ENCODE measurements at regions not wholly inside any gene's neighbourhood (a gene's known extent, or its start where the extent isn't known, plus 50 kb on each side); places are given as distances from the start of the nearest gene placed in this dataset.
"Not testable (repeated sequence)": the region's sequence is repeated elsewhere in the genome, so short reads cannot be mapped to it uniquely, and the experiment has no call there.

DNA sequence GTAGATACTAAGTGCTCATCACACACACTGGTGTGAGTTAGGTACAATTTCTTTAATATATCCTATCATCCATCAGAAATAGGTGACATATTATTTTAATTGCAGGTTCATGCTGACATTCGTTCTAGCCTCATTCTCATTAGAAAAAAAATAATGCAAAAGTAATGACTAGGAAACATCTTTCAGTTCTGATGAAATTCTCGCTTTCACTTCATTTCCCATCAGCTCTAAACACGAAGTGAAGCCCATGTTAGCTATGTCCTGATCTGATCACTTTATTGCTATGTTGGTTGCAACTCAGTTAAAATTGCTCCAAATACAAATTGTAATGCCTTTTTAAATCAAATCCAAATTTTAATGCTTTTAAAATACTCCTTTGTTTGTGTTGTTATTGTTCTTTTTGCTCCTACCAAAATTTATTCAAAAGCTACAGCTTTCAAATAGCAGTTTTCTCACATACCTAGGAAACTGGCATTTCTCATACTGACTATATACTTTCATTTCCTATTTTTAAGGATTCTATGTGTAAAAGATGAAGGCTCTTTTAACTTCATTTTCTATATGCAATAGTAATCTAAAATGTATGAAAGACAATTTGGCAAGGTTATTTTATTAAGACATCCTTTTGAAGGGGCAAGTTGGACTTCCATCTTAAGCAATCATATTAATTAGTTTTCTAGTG is 1237.8 kb upstream of the ACO1 start:
- no peak for DNase-seq (ENCODE audit: low read depth in 2 of 2)

- DNase-seq (ENCODE audit: low read depth in 2 of 2) = no peak
These were observed 1231.1 kb upstream of the ACO1 start for GRCh38 chr9:31153250-31153840.

DNA sequence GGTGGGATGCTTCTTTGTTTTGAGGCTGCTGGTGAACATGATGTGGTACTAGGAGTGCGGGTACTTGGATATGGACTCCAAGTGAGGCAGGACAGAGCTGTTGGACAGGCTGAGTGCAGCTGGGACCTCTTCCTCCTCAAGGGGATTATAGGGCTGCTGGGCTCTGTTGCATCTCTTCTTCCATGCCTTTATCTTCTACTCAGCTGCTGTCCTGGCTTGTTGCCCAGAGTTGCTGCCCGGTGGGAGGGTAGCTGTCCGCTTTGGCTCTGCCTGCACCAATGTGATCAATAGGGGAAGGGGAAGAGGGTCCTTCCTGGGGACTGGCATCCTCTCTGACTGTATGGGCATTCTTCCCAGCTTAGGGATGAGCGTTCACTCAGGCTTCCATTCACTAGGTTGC is 1217.9 kb upstream of the ACO1 start:
- no peak for DNase-seq (ENCODE audit: low read depth in 2 of 2)

- DNase-seq (ENCODE audit: low read depth in 2 of 2) = no peak
These were observed 1216.3 kb upstream of the ACO1 start for GRCh38 chr9:31168161-31168560.

DNA sequence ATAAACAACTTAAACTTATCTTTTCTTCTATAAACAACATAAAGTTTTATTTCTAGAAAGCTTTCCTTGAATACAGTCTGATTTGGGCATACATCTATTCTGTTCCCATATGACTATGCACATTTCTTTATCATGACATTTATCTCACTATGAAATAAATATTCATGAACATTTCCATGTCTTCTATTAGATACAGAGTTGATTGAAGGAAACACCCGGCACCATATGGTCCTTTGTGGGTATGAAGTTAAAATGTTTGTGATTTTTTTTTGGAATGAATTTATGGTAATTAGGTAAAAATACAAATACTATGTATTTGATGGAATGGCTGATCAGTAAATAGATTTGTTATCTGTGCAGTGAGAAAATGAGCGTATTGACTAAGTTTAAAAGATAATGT is 1209.8 kb upstream of the ACO1 start:
- no peak for DNase-seq (ENCODE audit: low read depth in 2 of 2)

DNA sequence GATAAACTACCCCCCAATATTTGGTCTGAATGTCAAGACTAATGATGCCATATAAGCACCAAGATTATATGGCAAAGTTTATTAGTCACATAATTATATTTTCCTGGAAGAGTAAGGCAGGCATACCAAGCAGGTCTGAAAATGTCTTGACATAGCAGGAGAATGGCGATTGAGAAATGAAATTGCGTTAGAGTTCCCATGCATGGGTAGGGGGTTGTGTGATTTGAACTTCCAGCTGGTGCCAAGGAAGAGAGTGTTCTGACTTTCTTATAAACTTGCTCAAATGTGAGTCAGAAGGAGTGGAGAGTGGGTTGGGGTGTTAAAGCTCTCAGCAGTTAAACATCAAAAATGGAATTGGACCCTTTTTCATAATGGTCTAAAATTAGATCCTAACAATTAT is 1200.6 kb upstream of the ACO1 start:
- DNase-seq (ENCODE audit: low read depth in 2 of 2) = no peak

- peak; percentile 55 to 57 for DNase-seq (ENCODE audit: low read depth in 2 of 2)
These were observed 1198.6 kb upstream of the ACO1 start for GRCh38 chr9:31185831-31186230.

GRCh38 chr9:31188496-31188895 is 1195.9 kb upstream of the ACO1 start:
- no peak for DNase-seq (ENCODE audit: low read depth in 2 of 2)

- DNase-seq (ENCODE audit: low read depth in 2 of 2) = no peak
These were observed 1173.4 kb upstream of the ACO1 start for GRCh38 chr9:31210978-31211570.

- not testable (repeated sequence) for DNase-seq (ENCODE audit: low read depth in 2 of 2)
These were observed 1154.5 kb upstream of the ACO1 start for GRCh38 chr9:31229976-31230375.

- no peak for DNase-seq (ENCODE audit: low read depth in 2 of 2)
These were observed 1152.0 kb upstream of the ACO1 start for GRCh38 chr9:31232485-31232884.

GRCh38 chr9:31236344-31236743 is 1148.1 kb upstream of the ACO1 start:
- no peak for DNase-seq (ENCODE audit: low read depth in 2 of 2)

DNA sequence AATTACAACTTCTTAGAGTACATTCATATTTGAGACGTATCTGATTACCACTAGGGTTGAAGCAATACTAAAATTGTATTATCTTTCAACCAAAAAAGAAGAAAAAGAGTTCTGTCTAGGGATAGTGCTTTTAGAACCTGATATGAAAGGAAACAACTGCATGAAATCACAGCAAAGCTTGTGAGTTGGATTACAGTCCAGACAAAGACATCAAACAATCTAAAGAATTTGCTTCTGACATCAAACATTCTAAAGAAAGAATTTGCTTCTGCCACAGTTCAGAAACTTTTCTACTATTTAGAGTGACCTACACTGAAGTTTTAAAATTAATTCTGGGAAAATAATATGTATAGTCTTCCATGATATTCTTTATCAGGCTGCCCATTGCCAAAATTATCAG is 1141.1 kb upstream of the ACO1 start:
- DNase-seq (ENCODE audit: low read depth in 2 of 2) = no peak

DNA sequence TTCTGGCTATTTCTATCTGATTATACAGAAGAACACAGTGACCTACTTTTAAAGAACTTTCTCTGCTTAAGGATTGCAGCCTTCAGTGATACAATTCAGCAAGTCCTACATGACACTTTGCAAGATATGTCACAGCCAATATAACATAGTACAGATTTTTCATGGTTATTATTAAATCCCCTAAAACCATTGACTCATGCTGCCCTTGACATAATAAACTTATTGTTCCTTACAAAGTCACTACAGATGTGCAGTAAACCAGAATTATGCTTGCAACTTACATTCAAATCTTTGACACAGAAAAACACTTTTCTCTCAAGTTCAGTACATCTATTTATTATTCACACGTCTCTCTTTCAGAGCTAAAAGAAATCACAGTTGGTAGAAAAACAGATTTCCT is 1136.3 kb upstream of the ACO1 start:
- DNase-seq (ENCODE audit: low read depth in 2 of 2) = no peak

DNA sequence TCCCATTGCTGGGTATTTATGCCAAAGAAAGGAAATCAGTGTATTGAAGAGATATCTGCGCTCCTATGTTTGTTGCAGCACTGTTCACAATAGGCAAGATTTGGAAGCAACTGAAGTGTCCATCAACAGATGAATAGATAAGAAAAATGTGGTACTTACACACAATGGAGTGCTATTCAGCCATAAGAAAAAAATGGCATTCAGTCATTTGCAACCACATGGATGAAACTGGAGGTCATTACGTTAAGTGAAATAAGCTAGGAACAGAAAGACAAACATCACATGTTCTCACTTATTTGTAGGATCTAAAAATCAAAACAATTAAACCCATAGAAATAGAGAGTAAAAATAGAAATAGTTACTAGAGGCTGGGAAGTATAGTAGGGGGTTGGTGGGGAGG is 1133.1 kb upstream of the ACO1 start:
- DNase-seq (ENCODE audit: low read depth in 2 of 2) = no peak

GRCh38 chr9:31253800-31254762 is 1130.4 kb upstream of the ACO1 start:
- DNase-seq (ENCODE audit: low read depth in 2 of 2) = no peak

DNA sequence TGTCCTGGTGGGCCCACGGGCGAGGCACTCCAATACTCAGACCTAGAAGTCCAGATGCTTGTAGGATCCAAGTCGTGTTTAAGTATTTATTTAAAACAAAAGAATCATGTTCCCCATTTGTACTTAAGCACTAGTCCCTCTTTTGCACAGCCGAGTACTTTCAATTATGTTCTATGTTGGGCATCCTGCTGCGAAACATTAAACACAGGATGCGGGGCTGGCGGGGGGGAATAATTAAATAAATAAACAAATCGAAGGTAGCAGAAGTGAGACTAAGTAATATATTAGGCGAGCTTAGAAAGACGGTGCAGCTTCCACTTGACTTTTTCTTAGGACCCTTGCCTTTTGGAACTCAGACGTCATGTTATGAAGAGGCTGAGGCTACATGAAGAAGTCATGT is 1129.2 kb upstream of the ACO1 start:
- no peak for DNase-seq (ENCODE audit: low read depth in 2 of 2)

DNA sequence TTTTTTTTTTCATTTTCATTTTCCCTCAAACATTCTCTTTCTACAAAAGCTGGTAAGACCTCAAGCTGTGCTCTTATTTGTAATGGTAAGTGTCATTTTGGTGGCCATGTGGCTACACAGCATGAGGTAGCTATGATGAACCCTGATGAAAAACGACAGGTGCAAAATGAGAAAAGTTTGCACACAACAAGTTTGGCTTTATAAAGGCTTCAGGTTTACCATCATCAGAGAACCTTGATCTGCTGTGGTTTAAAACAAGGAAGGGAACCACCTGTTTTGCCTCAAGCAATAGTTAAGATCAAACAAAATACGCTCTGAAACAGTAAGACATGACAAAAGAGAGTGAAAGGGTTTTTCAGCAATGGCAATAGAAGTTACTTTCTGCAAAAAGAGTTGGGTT is 1124.6 kb upstream of the ACO1 start:
- DNase-seq (ENCODE audit: low read depth in 2 of 2) = no peak

DNA sequence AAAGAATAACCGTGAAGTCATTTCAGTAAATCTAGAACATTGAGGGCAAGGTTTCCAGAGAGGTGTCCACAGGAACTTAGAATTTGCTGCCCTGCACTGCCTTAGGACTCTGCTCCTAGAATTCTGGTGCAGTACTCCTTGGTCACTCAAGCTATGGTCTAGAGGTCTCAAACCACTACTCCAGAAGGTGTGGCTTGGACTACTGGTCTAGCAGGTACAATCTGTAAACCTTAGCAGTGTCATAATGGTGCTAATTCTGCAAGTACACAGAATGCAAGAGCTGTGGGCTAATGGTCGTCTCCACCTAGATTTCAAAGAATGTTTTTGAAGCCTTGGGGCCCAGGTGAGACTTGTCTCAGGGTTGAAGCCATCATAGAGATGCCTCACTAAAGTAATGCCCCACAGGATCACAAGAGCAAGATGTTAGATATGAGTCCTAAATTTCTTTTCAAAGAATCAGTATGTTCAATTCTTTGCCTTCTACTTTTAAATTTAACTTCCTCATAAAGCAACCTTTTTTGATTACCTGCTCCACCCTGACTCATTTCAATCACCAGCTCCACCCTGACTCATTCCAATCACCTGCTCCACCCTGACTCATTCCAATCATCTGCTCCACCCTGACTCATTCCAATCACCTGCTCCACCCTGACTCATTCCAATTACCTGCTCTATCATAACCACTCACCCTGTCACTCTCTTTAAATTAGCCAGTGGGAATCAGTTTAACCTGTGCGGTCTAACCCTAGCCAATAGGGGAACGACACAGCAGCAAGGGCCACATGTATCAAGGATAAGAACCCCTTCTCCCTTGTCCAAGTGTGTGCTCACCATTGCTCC is 1111.8 kb upstream of the ACO1 start:
- DNase-seq (ENCODE audit: low read depth in 2 of 2) = no peak

DNA sequence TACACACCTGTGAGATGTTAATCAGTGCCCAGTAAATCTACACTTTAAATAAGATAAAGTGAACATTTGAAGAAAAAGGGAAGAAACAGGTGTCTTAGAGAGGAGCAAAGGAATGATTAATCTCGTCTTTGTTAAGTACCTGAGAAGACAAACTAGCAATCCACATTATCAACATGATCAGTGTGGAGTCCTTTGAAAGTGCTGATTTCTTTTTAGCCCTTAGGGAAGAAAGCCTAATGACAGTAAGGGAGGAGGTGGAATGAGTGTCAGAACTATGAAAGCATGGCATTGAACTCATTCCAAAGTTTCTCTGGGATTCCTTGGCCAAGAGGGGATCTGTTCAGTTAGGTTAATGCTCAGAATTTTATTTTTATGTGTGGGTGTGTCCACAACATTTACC is 1109.0 kb upstream of the ACO1 start:
- DNase-seq (ENCODE audit: low read depth in 2 of 2) = no peak

- DNase-seq (ENCODE audit: low read depth in 2 of 2) = no peak
These were observed 1093.7 kb upstream of the ACO1 start for GRCh38 chr9:31290731-31291130.
